ENCODE measurements at regions not wholly inside any gene's neighbourhood (a gene's known extent, or its start where the extent isn't known, plus 50 kb on each side); places are given as distances from the start of the nearest gene placed in this dataset.

- H3K4me1 ChIP-seq (ENCODE audit: insufficient read depth, low read length, poor library complexity, severe bottlenecking) = peaks cover 24% of the 10 kb centered on the region
- intact Hi-C loops (cut with micrococcal nuclease; ENCODE audit: unreplicated experiment) = no loop called here
- H3K9me3 ChIP-seq (ENCODE audit: low read depth, low read length, poor library complexity, severe bottlenecking) = no peaks in the 10 kb centered on the region
These were observed 62.3 kb upstream of the STARD13 start for GRCh38 chr13:33347861-33348260.

GRCh38 chr13:33348366-33348765, 62.8 kb upstream of the STARD13 start:
- Histone ChIP-seq H3K27ac (ENCODE audit: low read depth, low read length, poor library complexity, severe bottlenecking) (no peak overlapping the region), H3K4me3 (ENCODE audit: low read depth, low read length, poor library complexity, severe bottlenecking) (no peak overlapping the region), H3K4me1 (ENCODE audit: insufficient read depth, low read length, poor library complexity, severe bottlenecking) (peaks cover 24% of the 10 kb centered on the region), H3K9me3 (ENCODE audit: low read depth, low read length, poor library complexity, severe bottlenecking) (no peaks in the 10 kb centered on the region), H3K36me3 (ENCODE audit: insufficient read depth, low read length, poor library complexity, severe bottlenecking) (no peaks in the 10 kb centered on the region), H3K27me3 (replicated peaks; ENCODE audit: insufficient read depth, low read depth, low read length, poor library complexity) (no peaks in the 10 kb centered on the region)
- no TSS peak for BruUV-seq (replicated peaks)
- TF ChIP-seq CTCF (conservative IDR thresholded peaks at IDR 0.05; ENCODE audit: low read depth, low read length) (no peak), EZH2 (IDR thresholded peaks at IDR 0.05; ENCODE audit: borderline replicate concordance, low read depth, low read length, poor library complexity, severe bottlenecking) (no peak)
- ChIA-PET POLR2A (ENCODE audit: low non-redundant PET) (interaction anchor here (0.6 kb wide), 1 partner anchor 207 kb away, joined by 3 read pairs; no protein-coding TSS in a partner anchor), CTCF (interaction anchor here (0.7 kb wide), 1 partner anchor 195 kb away, joined by 3 read pairs; no protein-coding TSS in a partner anchor)
- DNase-seq (ENCODE audit: low spot score) = no peak
- intact Hi-C loops (cut with micrococcal nuclease; ENCODE audit: unreplicated experiment) = no loop called here

More at GRCh38 chr13:33347861-33348260, 62.3 kb upstream of the STARD13 start:
- POLR2A ChIA-PET (ENCODE audit: low non-redundant PET) = interaction anchor here (0.6 kb wide), 1 partner anchor 207 kb away, joined by 3 read pairs; no protein-coding TSS in a partner anchor
- DNase-seq (ENCODE audit: low spot score) = no peak
- Histone ChIP-seq H3K27me3 (replicated peaks; ENCODE audit: insufficient read depth, low read depth, low read length, poor library complexity) (no peaks in the 10 kb centered on the region), H3K36me3 (ENCODE audit: insufficient read depth, low read length, poor library complexity, severe bottlenecking) (no peaks in the 10 kb centered on the region), H3K27ac (ENCODE audit: low read depth, low read length, poor library complexity, severe bottlenecking) (no peak overlapping the region), H3K4me3 (ENCODE audit: low read depth, low read length, poor library complexity, severe bottlenecking) (no peak overlapping the region)
- CTCF ChIA-PET = no interaction called here
- no peak for TF ChIP-seq CTCF (conservative IDR thresholded peaks at IDR 0.05; ENCODE audit: low read depth, low read length)
- TF ChIP-seq EZH2 (IDR thresholded peaks at IDR 0.05; ENCODE audit: borderline replicate concordance, low read depth, low read length, poor library complexity, severe bottlenecking) = no peak
- no TSS peak for BruUV-seq (replicated peaks)

- Histone ChIP-seq H3K9me3 (ENCODE audit: low read depth, low read length, poor library complexity, severe bottlenecking) (no peaks in the 10 kb centered on the region), H3K4me1 (ENCODE audit: insufficient read depth, low read length, poor library complexity, severe bottlenecking) (peaks cover 24% of the 10 kb centered on the region), H3K36me3 (ENCODE audit: insufficient read depth, low read length, poor library complexity, severe bottlenecking) (no peaks in the 10 kb centered on the region), H3K27me3 (replicated peaks; ENCODE audit: insufficient read depth, low read depth, low read length, poor library complexity) (no peaks in the 10 kb centered on the region), H3K4me3 (ENCODE audit: low read depth, low read length, poor library complexity, severe bottlenecking) (peak overlapping the region; percentile 69), H3K27ac (ENCODE audit: low read depth, low read length, poor library complexity, severe bottlenecking) (peak overlapping the region; percentile 69)
- POLR2A ChIA-PET (ENCODE audit: low non-redundant PET) = no interaction called here
- TF ChIP-seq CTCF (conservative IDR thresholded peaks at IDR 0.05; ENCODE audit: low read depth, low read length) (no peak), EZH2 (IDR thresholded peaks at IDR 0.05; ENCODE audit: borderline replicate concordance, low read depth, low read length, poor library complexity, severe bottlenecking) (no peak)
- CTCF ChIA-PET = interaction anchor here (0.7 kb wide), 1 partner anchor 194 kb away, joined by 3 read pairs; no protein-coding TSS in a partner anchor
- DNase-seq (ENCODE audit: low spot score) = peak; percentile 12
- intact Hi-C loops (cut with micrococcal nuclease; ENCODE audit: unreplicated experiment) = no loop called here
- BruUV-seq (replicated peaks) = no TSS peak
These were observed 63.9 kb upstream of the STARD13 start for GRCh38 chr13:33349288-33349985.
